Trophoblast cell (in vitro differentiated cells and primary cell): ENCODE measurements at regions not wholly inside any gene's neighbourhood (a gene's known extent, or its start where the extent isn't known, plus 50 kb on each side); places are given as distances from the start of the nearest gene placed in this dataset.

ENCODE experiments used
- DNase-seq, 2 donors: peaks; one replicate each; pipeline ENCODE4 v3.0.0-alpha.2; 2016
- H2AFZ ChIP-seq: 2 replicates; pipeline ENCODE4 v1.6.1; 2013; ENCODE audit warnings: low read length, moderate library complexity, mild to moderate bottlenecking; ENCODE audit not compliant: insufficient read depth, poor library complexity
- H2AK5ac ChIP-seq: 2 replicates; pipeline ENCODE4 v1.6.1; 2013; ENCODE audit warnings: mild to moderate bottlenecking, low read length
- H2BK120ac ChIP-seq: 2 replicates; pipeline ENCODE4 v1.6.1; 2013; ENCODE audit warnings: low read length, mild to moderate bottlenecking, moderate library complexity; ENCODE audit not compliant: insufficient read depth, poor library complexity
- H2BK12ac ChIP-seq: 2 replicates; pipeline ENCODE4 v1.6.1; 2013; ENCODE audit warnings: mild to moderate bottlenecking, low read length, moderate library complexity
- H2BK5ac ChIP-seq: 2 replicates; pipeline ENCODE4 v1.6.1; 2013; ENCODE audit warnings: low read length, low read depth, moderate library complexity, mild to moderate bottlenecking; ENCODE audit not compliant: poor library complexity
- H3K14ac ChIP-seq: 2 replicates; pipeline ENCODE4 v1.6.1; 2013; ENCODE audit warnings: mild to moderate bottlenecking, low read length
- H3K18ac ChIP-seq: 2 replicates; pipeline ENCODE4 v1.6.1; 2013; ENCODE audit warnings: mild to moderate bottlenecking, low read length
- H3K23ac ChIP-seq: 2 replicates; pipeline ENCODE4 v1.6.1; 2013; ENCODE audit warnings: low read length
- H3K27ac ChIP-seq: 2 replicates; pipeline ENCODE4 v1.5.1; 2013; ENCODE audit warnings: low read depth, mild to moderate bottlenecking, inconsistent platforms, low read length, moderate library complexity
- H3K27me3 ChIP-seq: 2 replicates; pipeline ENCODE4 v1.6.1; 2013; ENCODE audit warnings: inconsistent platforms, mild to moderate bottlenecking, low read length, moderate library complexity; ENCODE audit not compliant: insufficient read depth
- H3K36me3 ChIP-seq, 2 experiments: 1 replicate in 1 of 2; 2 replicates in 1 of 2; pipeline ENCODE4 v1.6.1; 2013; ENCODE audit warnings: low read length in 2 of 2, mild to moderate bottlenecking in 2 of 2, moderate library complexity in 1 of 2; ENCODE audit not compliant: insufficient read depth in 2 of 2, control insufficient read depth in 1 of 2
- H3K4ac ChIP-seq: 2 replicates; pipeline ENCODE4 v1.6.1; 2013; ENCODE audit warnings: low read depth, mild to moderate bottlenecking, low read length, moderate library complexity
- H3K4me1 ChIP-seq, 2 experiments: 1 replicate in 1 of 2; 2 replicates in 1 of 2; pipeline ENCODE4 v1.6.1; 2013; ENCODE audit warnings: low read length in 2 of 2, mild to moderate bottlenecking in 2 of 2, moderate library complexity in 1 of 2; ENCODE audit not compliant: insufficient read depth in 2 of 2, control insufficient read depth in 1 of 2
- H3K4me2 ChIP-seq: 2 replicates; pipeline ENCODE4 v1.6.1; 2013; ENCODE audit warnings: inconsistent platforms, mild to moderate bottlenecking, low read length, moderate library complexity
- H3K4me3 ChIP-seq: 2 replicates; pipeline ENCODE4 v1.5.1; 2013; ENCODE audit warnings: mild to moderate bottlenecking, low read depth, low read length, inconsistent platforms
- H3K79me1 ChIP-seq: one replicate; pipeline ENCODE4 v1.6.1; 2013; ENCODE audit warnings: low read length
- H3K79me2 ChIP-seq: 2 replicates; pipeline ENCODE4 v1.6.1; 2013; ENCODE audit warnings: low read length, mild to moderate bottlenecking; ENCODE audit not compliant: control insufficient read depth, insufficient read depth, poor library complexity
- H3K9ac ChIP-seq: 2 replicates; pipeline ENCODE4 v1.6.1; 2013; ENCODE audit warnings: mild to moderate bottlenecking, low read length
- H3K9me3 ChIP-seq: 2 replicates; pipeline ENCODE4 v1.6.1; 2013; ENCODE audit warnings: low read depth, mild to moderate bottlenecking, control low read depth, inconsistent platforms, low read length; ENCODE audit not compliant: insufficient read depth
- H4K12ac ChIP-seq: 2 replicates; pipeline ENCODE4 v1.6.1; 2013; ENCODE audit warnings: low read depth, mild to moderate bottlenecking, low read length, moderate library complexity
- H4K8ac ChIP-seq: 2 replicates; pipeline ENCODE4 v1.6.1; 2013; ENCODE audit warnings: low read depth, mild to moderate bottlenecking, low read length, moderate library complexity
- H4K91ac ChIP-seq: one replicate; pipeline ENCODE4 v1.6.1; 2013; ENCODE audit warnings: low read depth, mild to moderate bottlenecking, low read length, moderate library complexity
- WGBS: extraction: QIAGEN DNeasy Blood & Tissue Kit; methylation state at CpG from one replicate; pipeline ENCODE4 v1.1.7; 2013; ENCODE audit warnings: missing lambda C conversion rate; ENCODE audit not compliant: insufficient read length, insufficient coverage; ENCODE audit errors: extremely low coverage; 5-methylcytosine and 5-hydroxymethylcytosine counted together

- Histone ChIP-seq H3K27me3 (no peaks in the 10 kb centered on the region), H3K27ac (no peak overlapping the region), H3K4me2 (no peak overlapping the region), H2BK120ac (no peak overlapping the region), H3K18ac (no peak overlapping the region), H3K9me3 (no peaks in the 10 kb centered on the region), H3K14ac (no peak overlapping the region), H2AFZ (no peak overlapping the region), H4K12ac (no peak overlapping the region), H2AK5ac (no peak overlapping the region), H2BK12ac (no peak overlapping the region), H3K4me3 (no peak overlapping the region), H3K4me1 (peaks cover 0 to 4% of the 10 kb centered on the region in 2 experiments), H3K23ac (no peak overlapping the region), H4K8ac (no peak overlapping the region), H3K79me1 (no peaks in the 10 kb centered on the region), H3K36me3 (no peaks in the 10 kb centered on the region), H2BK5ac (no peak overlapping the region), H3K79me2 (no peaks in the 10 kb centered on the region), H4K91ac (no peak overlapping the region), H3K9ac (no peak overlapping the region), H3K4ac (no peak overlapping the region)
- peak; percentile 42 to 76 for DNase-seq
- no CpG with 5 or more reads among the region's 7 CpGs for WGBS
Measured at GRCh38 chr21:17929510-17929909, 110.4 kb upstream of the C21orf91 start.

- peak in 1 of 2 donors; percentile 59 for DNase-seq
- Histone ChIP-seq H3K4me3 (no peak overlapping the region), H3K4me1 (peaks cover 0 to 4% of the 10 kb centered on the region in 2 experiments), H2BK120ac (no peak overlapping the region), H2AFZ (no peak overlapping the region), H4K91ac (no peak overlapping the region), H3K9ac (no peak overlapping the region), H3K18ac (no peak overlapping the region), H4K8ac (no peak overlapping the region), H3K14ac (no peak overlapping the region), H3K36me3 (no peaks in the 10 kb centered on the region), H3K23ac (no peak overlapping the region), H4K12ac (no peak overlapping the region), H3K9me3 (no peaks in the 10 kb centered on the region), H3K79me2 (no peaks in the 10 kb centered on the region), H3K4me2 (no peak overlapping the region), H3K27ac (no peak overlapping the region), H3K4ac (no peak overlapping the region), H3K27me3 (no peaks in the 10 kb centered on the region), H2BK5ac (no peak overlapping the region), H3K79me1 (no peaks in the 10 kb centered on the region), H2AK5ac (no peak overlapping the region), H2BK12ac (no peak overlapping the region)
- no CpG with 5 or more reads among the region's 1 CpG for WGBS
Measured at GRCh38 chr21:17925899-17926298, 106.7 kb upstream of the C21orf91 start.

- H3K9ac ChIP-seq, result no peak overlapping the region
- H3K79me2 ChIP-seq, result no peaks in the 10 kb centered on the region
- H3K4me2 ChIP-seq, result no peak overlapping the region
- no peak overlapping the region for H2BK5ac ChIP-seq
- H2AFZ ChIP-seq, result no peak overlapping the region
- no peak overlapping the region for H3K23ac ChIP-seq
- no peaks in the 10 kb centered on the region for H3K27me3 ChIP-seq
- H2BK12ac ChIP-seq, result no peak overlapping the region
- H4K91ac ChIP-seq, result no peak overlapping the region
- H4K8ac ChIP-seq, result no peak overlapping the region
- H3K79me1 ChIP-seq, result no peaks in the 10 kb centered on the region
- H3K4me1 ChIP-seq, result peaks cover 0 to 4% of the 10 kb centered on the region in 2 experiments
- no peak overlapping the region for H4K12ac ChIP-seq
- no peak overlapping the region for H3K14ac ChIP-seq
- H2AK5ac ChIP-seq, result no peak overlapping the region
- no CpG with 5 or more reads among the region's 3 CpGs for WGBS
- H3K9me3 ChIP-seq, result no peaks in the 10 kb centered on the region
- no peak overlapping the region for H3K4ac ChIP-seq
- H3K36me3 ChIP-seq, result no peaks in the 10 kb centered on the region
- H3K18ac ChIP-seq, result no peak overlapping the region
- H3K4me3 ChIP-seq, result no peak overlapping the region
- peak; percentile 63 to 90 for DNase-seq
- H3K27ac ChIP-seq, result no peak overlapping the region
- no peak overlapping the region for H2BK120ac ChIP-seq
Measured at GRCh38 chr21:17925000-17925610, 105.9 kb upstream of the C21orf91 start.

- H4K91ac ChIP-seq, result no peak overlapping the region
- no peak overlapping the region for H2BK5ac ChIP-seq
- peak in 1 of 2 donors; percentile 30 for DNase-seq
- H3K14ac ChIP-seq, result no peak overlapping the region
- no peak overlapping the region for H3K23ac ChIP-seq
- H3K4me2 ChIP-seq, result no peak overlapping the region
- H3K18ac ChIP-seq, result no peak overlapping the region
- H3K9me3 ChIP-seq, result peaks cover 7% of the 10 kb centered on the region
- no peaks in the 10 kb centered on the region for H3K79me2 ChIP-seq
- no peaks in the 10 kb centered on the region for H3K36me3 ChIP-seq
- H3K27me3 ChIP-seq, result no peaks in the 10 kb centered on the region
- no peak overlapping the region for H3K9ac ChIP-seq
- H3K4me1 ChIP-seq, result no peaks in the 10 kb centered on the region
- no peak overlapping the region for H2AK5ac ChIP-seq
- H2AFZ ChIP-seq, result no peak overlapping the region
- no peak overlapping the region for H2BK12ac ChIP-seq
- no peak overlapping the region for H3K27ac ChIP-seq
- no CpG with 5 or more reads among the region's 2 CpGs for WGBS
- H2BK120ac ChIP-seq, result no peak overlapping the region
- no peak overlapping the region for H4K8ac ChIP-seq
- no peak overlapping the region for H4K12ac ChIP-seq
- H3K4ac ChIP-seq, result no peak overlapping the region
- H3K4me3 ChIP-seq, result no peak overlapping the region
- H3K79me1 ChIP-seq, result no peaks in the 10 kb centered on the region
Measured at GRCh38 chr21:17921579-17922530, 102.7 kb upstream of the C21orf91 start.
